SK-N-SH treated with all-trans-retinoic acid at 6 μM for 48 hours (cell line): ENCODE measurements at regions not wholly inside any gene's neighbourhood (a gene's known extent, or its start where the extent isn't known, plus 50 kb on each side); places are given as distances from the start of the nearest gene placed in this dataset.

Experiments
- ATAC-seq: fragments of 200-7000 bp; cut with Tn5 transposase; 3 replicates; pipeline ENCODE4 v1.9.1; 2020; ENCODE audit warnings: mild to moderate bottlenecking, moderate library complexity
- ARNTL ChIP-seq: fragments of 450-650 bp; formaldehyde crosslinking; IDR thresholded peaks from 2 replicates; pipeline ENCODE4 v1.5.0; 2020; ENCODE audit warnings: low read depth, mild to moderate bottlenecking, moderate library complexity, borderline replicate concordance
- BACH2 ChIP-seq: fragments of 250-450 bp; sonication (Bioruptor Pico); IDR thresholded peaks from 2 replicates; pipeline ENCODE4 v1.9.0; 2021; ENCODE audit warnings: mild to moderate bottlenecking, borderline replicate concordance
- CREB5 ChIP-seq: fragments of 250-450 bp; sonication (Bioruptor Pico); IDR thresholded peaks from 2 replicates; pipeline ENCODE4 v1.5.1; 2020; ENCODE audit warnings: low read depth, mild to moderate bottlenecking, moderate library complexity
- CSDC2 ChIP-seq: fragments of 250-450 bp; sonication (Bioruptor Pico); IDR thresholded peaks from 2 replicates; pipeline ENCODE4 v1.5.0; 2020; ENCODE audit warnings: mild to moderate bottlenecking, moderate library complexity
- CSRNP3 ChIP-seq: fragments of 250-450 bp; sonication (Bioruptor Pico); IDR thresholded peaks from 2 replicates; pipeline ENCODE4 v1.5.1; 2021; ENCODE audit warnings: mild to moderate bottlenecking, moderate library complexity
- ESRRG ChIP-seq: fragments of 250-450 bp; sonication (Bioruptor Pico); IDR thresholded peaks from 2 replicates; pipeline ENCODE4 v1.6.1; 2021; ENCODE audit warnings: mild to moderate bottlenecking
- GLIS3 ChIP-seq: fragments of 250-450 bp; sonication (Bioruptor Pico); IDR thresholded peaks from 2 replicates; pipeline ENCODE4 v1.5.0; 2020; ENCODE audit warnings: mild to moderate bottlenecking, moderate library complexity
- ISL1 ChIP-seq: fragments of 250-450 bp; sonication (Bioruptor Pico); IDR thresholded peaks from 2 replicates; pipeline ENCODE4 v2.1.2; 2022; ENCODE audit warnings: mild to moderate bottlenecking, moderate library complexity
- PATZ1 ChIP-seq: fragments of 250-450 bp; sonication (Bioruptor Pico); IDR thresholded peaks from 2 replicates; pipeline ENCODE4 v1.8.0; 2020; ENCODE audit warnings: mild to moderate bottlenecking, moderate library complexity, borderline replicate concordance
- POU6F1 ChIP-seq: fragments of 250-450 bp; sonication (Bioruptor Pico); IDR thresholded peaks from 2 replicates; pipeline ENCODE4 v1.8.0; 2021; ENCODE audit warnings: low read depth, mild to moderate bottlenecking, moderate library complexity, borderline replicate concordance
- RARB ChIP-seq: fragments of 250-450 bp; sonication (Bioruptor Pico); IDR thresholded peaks from 2 replicates; pipeline ENCODE4 v1.8.0; 2021; ENCODE audit warnings: mild to moderate bottlenecking, moderate library complexity
- SNAI2 ChIP-seq: fragments of 250-450 bp; sonication (Bioruptor Pico); IDR thresholded peaks from 2 replicates; pipeline ENCODE4 v1.5.0; 2020; ENCODE audit warnings: mild to moderate bottlenecking, moderate library complexity
- TCF4 ChIP-seq: fragments of 250-450 bp; sonication (Bioruptor Pico); IDR thresholded peaks from 2 replicates; pipeline ENCODE4 v1.8.0; 2021; ENCODE audit warnings: mild to moderate bottlenecking, moderate library complexity, borderline replicate concordance
- TOX ChIP-seq: fragments of 250-450 bp; sonication (Bioruptor Pico); IDR thresholded peaks from 2 replicates; pipeline ENCODE4 v1.8.0; 2021; ENCODE audit warnings: mild to moderate bottlenecking, moderate library complexity, borderline replicate concordance
- TSHZ2 ChIP-seq: fragments of 250-450 bp; sonication (Bioruptor Pico); IDR thresholded peaks from 2 replicates; pipeline ENCODE4 v1.5.0; 2020; ENCODE audit warnings: mild to moderate bottlenecking, moderate library complexity
- ZC3H10 ChIP-seq: fragments of 250-450 bp; sonication (Bioruptor Pico); IDR thresholded peaks from 2 replicates; pipeline ENCODE4 v1.5.1; 2021; ENCODE audit warnings: mild to moderate bottlenecking, moderate library complexity
- ZFP3 ChIP-seq: fragments of 250-450 bp; sonication (Bioruptor Pico); IDR thresholded peaks from 2 replicates; pipeline ENCODE4 v1.5.0; 2020; ENCODE audit warnings: mild to moderate bottlenecking, moderate library complexity
- ZFP30 ChIP-seq: fragments of 450-650 bp; formaldehyde crosslinking; IDR thresholded peaks from 2 replicates; pipeline ENCODE4 v1.5.0; 2022; ENCODE audit warnings: mild to moderate bottlenecking, moderate library complexity
- ZNF565 ChIP-seq: fragments of 450-650 bp; formaldehyde crosslinking; conservative IDR thresholded peaks from 2 replicates; pipeline ENCODE4 v1.5.0; 2020; ENCODE audit warnings: low read depth, mild to moderate bottlenecking, moderate library complexity
- ZNF70 ChIP-seq: fragments of 450-650 bp; formaldehyde crosslinking; IDR thresholded peaks from 2 replicates; pipeline ENCODE4 v1.5.0; 2020; ENCODE audit warnings: mild to moderate bottlenecking, moderate library complexity
- ZNF8 ChIP-seq: fragments of 450-650 bp; formaldehyde crosslinking; IDR thresholded peaks from 2 replicates; pipeline ENCODE4 v1.5.0; 2020; ENCODE audit warnings: mild to moderate bottlenecking, moderate library complexity

GRCh38 chr2:51232027-51232426 lies 200.1 kb upstream of the NRXN1 start (continued):
- TF ChIP-seq ZNF70 (CRISPR knock-in tag), result no peak
- TF ChIP-seq ARNTL, result no peak
- TF ChIP-seq ISL1, result no peak
- TF ChIP-seq ZC3H10 (CRISPR knock-in tag), result no peak
- no peak for TF ChIP-seq POU6F1 (CRISPR knock-in tag)
- TF ChIP-seq ESRRG (CRISPR knock-in tag), result no peak
- TF ChIP-seq PATZ1 (CRISPR knock-in tag), result no peak
- no peak for TF ChIP-seq ZFP30
- TF ChIP-seq CSDC2, result no peak

GRCh38 chr2:51231071-51231470 lies 199.1 kb upstream of the NRXN1 start:
- no peak for ATAC-seq
- TF ChIP-seq ZC3H10 (CRISPR knock-in tag), result no peak
- TF ChIP-seq PATZ1 (CRISPR knock-in tag), result no peak
- no peak for TF ChIP-seq BACH2
- no peak for TF ChIP-seq ZNF8 (CRISPR knock-in tag)
- no peak for TF ChIP-seq TOX (CRISPR knock-in tag)
- no peak for TF ChIP-seq ZFP3 (CRISPR knock-in tag)
- no peak for TF ChIP-seq ISL1
- TF ChIP-seq ZFP30, result no peak
- no peak for TF ChIP-seq CSRNP3 (CRISPR knock-in tag)
- TF ChIP-seq ZNF70 (CRISPR knock-in tag), result no peak
- no peak for TF ChIP-seq TCF4 (CRISPR knock-in tag)
- no peak for TF ChIP-seq POU6F1 (CRISPR knock-in tag)
- TF ChIP-seq SNAI2 (CRISPR knock-in tag), result no peak
- TF ChIP-seq GLIS3, result no peak
- TF ChIP-seq TSHZ2 (CRISPR knock-in tag), result no peak
- no peak for TF ChIP-seq RARB
- no peak for TF ChIP-seq ZNF565
- TF ChIP-seq CSDC2, result no peak
- TF ChIP-seq ESRRG (CRISPR knock-in tag), result no peak
- no peak for TF ChIP-seq CREB5
